SH-SY5Y (cell line): ENCODE measurements at regions not wholly inside any gene's neighbourhood (a gene's known extent, or its start where the extent isn't known, plus 50 kb on each side); places are given as distances from the start of the nearest gene placed in this dataset.

Experiments used
- GATA2 ChIP-seq: IDR thresholded peaks from 2 replicates; pipeline ENCODE4 v1.6.1; 2011; ENCODE audit warnings: mild to moderate bottlenecking, low read depth, low read length
- GATA3 ChIP-seq: IDR thresholded peaks from 2 replicates; pipeline ENCODE4 v1.6.1; 2011; ENCODE audit warnings: low read depth, mild to moderate bottlenecking, low read length, moderate library complexity

DNA sequence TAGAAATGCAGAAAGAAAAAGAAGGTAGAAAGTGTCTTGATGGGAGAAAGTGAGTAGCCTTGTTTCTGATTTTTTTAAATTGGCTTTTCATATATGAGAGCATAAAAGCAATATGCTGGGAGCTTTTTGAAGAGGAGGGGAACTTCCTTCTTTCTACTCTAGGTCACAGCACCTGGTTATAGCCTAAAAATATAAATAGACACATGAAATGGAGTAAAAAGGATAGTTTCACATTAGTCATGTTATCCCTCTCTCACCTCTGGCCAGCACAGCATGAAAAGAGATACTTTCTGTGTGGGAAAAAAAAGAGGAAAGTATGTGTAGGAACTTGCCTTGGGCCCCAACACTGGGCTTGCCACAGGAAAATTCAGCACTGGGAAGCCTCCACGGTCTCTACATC lies 292.2 kb upstream of the ZWINT start:
- TF ChIP-seq GATA3 (no peak), GATA2 (no peak)
